Left lung (tissue), 4 donors: ENCODE measurements at regions not wholly inside any gene's neighbourhood (a gene's known extent, or its start where the extent isn't known, plus 50 kb on each side); places are given as distances from the start of the nearest gene placed in this dataset.
A peak's percentile ranks its signal among the peaks of the same experiment; 100 is the strongest.

ENCODE experiments used
- ATAC-seq: fragments of 200-7000 bp; cut with Tn5 transposase; one replicate; pipeline ENCODE4 v1.9.1; 2020; ENCODE audit warnings: moderate library complexity
- DNase-seq, 4 donors: peaks; one replicate each; pipeline ENCODE4 v3.0.0-alpha.2; 2013 to 2020
- H3K27ac ChIP-seq, 2 donors: fragments of 200-600 bp; sonication (generic) in 1 of 2; one replicate each; pipeline versions ENCODE4 v1.5.0 to v1.8.0; 2020 to 2021
- H3K27me3 ChIP-seq, 2 donors: fragments of 200-600 bp; sonication (generic) in 1 of 2; one replicate each; pipeline versions ENCODE4 v1.5.0 to v1.8.0; 2020 to 2021
- H3K36me3 ChIP-seq, 2 donors: fragments of 200-600 bp; sonication (generic) in 1 of 2; one replicate each; pipeline versions ENCODE4 v1.5.0 to v1.8.0; 2020 to 2021
- H3K4me1 ChIP-seq, 2 donors: fragments of 200-600 bp; one replicate each; pipeline ENCODE4 v1.8.0; 2021
- H3K4me3 ChIP-seq, 2 donors: fragments of 200-600 bp; sonication (generic) in 1 of 2; one replicate each; pipeline versions ENCODE4 v1.5.0 to v1.8.0; 2020 to 2021; ENCODE audit warnings: mild to moderate bottlenecking in 1 of 2
- H3K9me3 ChIP-seq, 2 donors: fragments of 200-600 bp; sonication (generic) in 1 of 2; one replicate each; pipeline versions ENCODE4 v1.5.0 to v1.8.0; 2020 to 2021
- intact Hi-C, 2 donors: fragments of 100-400 bp; cut with DNase I; formaldehyde crosslinking; loops; one replicate each; pipeline versions ENCODE4 v1.11.2 to v1.14.2; 2022
- TF ChIP-seq, protein P1 (sequence below), 2 donors: fragments of 200-600 bp; sonication (generic) in 1 of 2; IDR thresholded peaks; one replicate each; pipeline versions ENCODE4 v1.5.0 to v1.8.0; 2021; ENCODE audit warnings: antibody characterized with exemption in 2 of 2
- donor health status: DM: no; HTN: yes; CAD: no.
- donor health status: DM: no; HTN: no; CAD: no.

DNA sequence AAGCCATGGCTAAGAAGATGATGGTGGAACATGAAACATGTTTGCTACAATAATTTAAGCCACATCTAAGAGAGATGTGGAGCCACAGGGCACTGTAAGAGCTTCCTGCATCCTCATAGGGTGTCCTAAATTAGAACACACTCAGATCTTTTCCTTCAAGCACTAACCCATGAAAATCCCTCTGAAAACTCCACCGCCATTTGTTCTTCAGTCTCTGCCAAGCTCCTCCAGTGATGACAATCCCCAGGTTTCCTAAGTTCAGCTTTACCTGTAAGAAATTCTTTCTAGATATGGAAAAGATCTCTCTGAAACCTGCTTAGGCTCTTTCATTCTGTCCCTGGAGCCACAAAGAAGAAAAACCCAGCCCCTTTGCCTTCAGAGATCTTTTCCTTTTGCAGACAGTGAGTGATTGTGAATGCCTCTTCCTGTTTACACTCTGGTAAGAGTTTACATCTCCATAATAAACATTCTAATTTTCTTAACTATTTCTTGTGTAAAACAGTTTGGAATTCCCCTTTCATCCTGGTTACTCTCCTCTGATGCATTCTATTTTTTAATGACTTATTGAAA lies 907.2 kb downstream of the VRK1 start:
- Histone ChIP-seq H3K27me3 (no peaks in the 10 kb centered on the region), H3K4me1 (peaks cover 0 to 9% of the 10 kb centered on the region in 2 donors), H3K27ac (no peak overlapping the region), H3K9me3 (peaks cover 0 to 4% of the 10 kb centered on the region in 2 donors), H3K36me3 (no peaks in the 10 kb centered on the region), H3K4me3 (no peak overlapping the region)
- intact Hi-C loops: no loop called here
- TF ChIP-seq, protein P1, sequence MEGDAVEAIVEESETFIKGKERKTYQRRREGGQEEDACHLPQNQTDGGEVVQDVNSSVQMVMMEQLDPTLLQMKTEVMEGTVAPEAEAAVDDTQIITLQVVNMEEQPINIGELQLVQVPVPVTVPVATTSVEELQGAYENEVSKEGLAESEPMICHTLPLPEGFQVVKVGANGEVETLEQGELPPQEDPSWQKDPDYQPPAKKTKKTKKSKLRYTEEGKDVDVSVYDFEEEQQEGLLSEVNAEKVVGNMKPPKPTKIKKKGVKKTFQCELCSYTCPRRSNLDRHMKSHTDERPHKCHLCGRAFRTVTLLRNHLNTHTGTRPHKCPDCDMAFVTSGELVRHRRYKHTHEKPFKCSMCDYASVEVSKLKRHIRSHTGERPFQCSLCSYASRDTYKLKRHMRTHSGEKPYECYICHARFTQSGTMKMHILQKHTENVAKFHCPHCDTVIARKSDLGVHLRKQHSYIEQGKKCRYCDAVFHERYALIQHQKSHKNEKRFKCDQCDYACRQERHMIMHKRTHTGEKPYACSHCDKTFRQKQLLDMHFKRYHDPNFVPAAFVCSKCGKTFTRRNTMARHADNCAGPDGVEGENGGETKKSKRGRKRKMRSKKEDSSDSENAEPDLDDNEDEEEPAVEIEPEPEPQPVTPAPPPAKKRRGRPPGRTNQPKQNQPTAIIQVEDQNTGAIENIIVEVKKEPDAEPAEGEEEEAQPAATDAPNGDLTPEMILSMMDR (IDR thresholded peaks at IDR 0.05): no peak
- DNase-seq (no peak), ATAC-seq (no peak)

DNA sequence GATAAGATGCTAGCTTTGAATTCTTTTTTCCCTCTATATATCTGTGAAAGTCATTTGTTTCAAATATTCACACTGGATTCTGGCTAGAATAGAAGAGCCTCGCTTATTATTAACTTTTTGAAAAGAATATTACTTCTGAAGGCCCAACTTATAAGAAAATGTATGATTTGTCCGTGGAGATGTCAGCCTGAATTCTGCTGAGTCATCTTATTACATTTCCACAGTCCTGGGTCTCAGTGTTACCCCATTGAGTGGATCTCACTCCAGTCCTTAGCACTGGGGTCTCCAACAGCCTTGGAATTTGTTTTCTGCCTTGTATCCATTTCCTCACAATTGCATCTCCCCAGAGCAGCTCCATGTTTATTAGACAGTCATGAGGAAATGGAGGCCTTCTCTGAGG lies 907.9 kb downstream of the VRK1 start:
- Histone ChIP-seq H3K27ac (no peak overlapping the region), H3K4me1 (peaks cover 0 to 9% of the 10 kb centered on the region in 2 donors), H3K9me3 (no peaks in the 10 kb centered on the region), H3K4me3 (no peak overlapping the region), H3K36me3 (no peaks in the 10 kb centered on the region), H3K27me3 (no peaks in the 10 kb centered on the region)
- ATAC-seq (no peak), DNase-seq (no peak)
- TF ChIP-seq, protein P1 (IDR thresholded peaks at IDR 0.05): no peak
- intact Hi-C loops: no loop called here

DNA sequence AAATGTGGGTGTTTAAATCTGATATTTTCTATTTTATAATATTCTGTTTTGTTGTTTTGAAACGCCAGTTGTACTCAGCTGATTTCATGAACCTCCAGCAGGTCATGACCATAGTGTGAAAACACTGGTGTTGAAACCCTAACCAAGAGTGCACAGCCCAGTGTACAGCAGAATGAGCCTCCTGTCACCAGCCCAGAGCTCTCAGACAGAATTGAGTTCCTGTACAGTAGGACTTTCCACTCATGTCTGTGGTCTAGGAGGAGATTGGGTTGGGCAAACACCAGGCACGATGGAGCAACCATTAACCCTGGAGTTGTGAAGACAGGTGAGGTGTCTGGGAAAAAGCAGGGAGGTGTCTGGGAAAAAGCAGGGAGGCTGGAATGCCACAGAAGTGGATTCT lies 908.8 kb downstream of the VRK1 start:
- no peaks in the 10 kb centered on the region for H3K36me3 ChIP-seq
- H3K27me3 ChIP-seq: no peaks in the 10 kb centered on the region
- DNase-seq (no peak), ATAC-seq (no peak)
- intact Hi-C loops: no loop called here
- H3K4me3 ChIP-seq: no peak overlapping the region
- peaks cover 0 to 9% of the 10 kb centered on the region in 2 donors for H3K4me1 ChIP-seq
- H3K9me3 ChIP-seq: no peaks in the 10 kb centered on the region
- H3K27ac ChIP-seq: peak overlapping the region in 1 of 2 donors; percentile 43
- TF ChIP-seq, protein P1 (IDR thresholded peaks at IDR 0.05): no peak

DNA sequence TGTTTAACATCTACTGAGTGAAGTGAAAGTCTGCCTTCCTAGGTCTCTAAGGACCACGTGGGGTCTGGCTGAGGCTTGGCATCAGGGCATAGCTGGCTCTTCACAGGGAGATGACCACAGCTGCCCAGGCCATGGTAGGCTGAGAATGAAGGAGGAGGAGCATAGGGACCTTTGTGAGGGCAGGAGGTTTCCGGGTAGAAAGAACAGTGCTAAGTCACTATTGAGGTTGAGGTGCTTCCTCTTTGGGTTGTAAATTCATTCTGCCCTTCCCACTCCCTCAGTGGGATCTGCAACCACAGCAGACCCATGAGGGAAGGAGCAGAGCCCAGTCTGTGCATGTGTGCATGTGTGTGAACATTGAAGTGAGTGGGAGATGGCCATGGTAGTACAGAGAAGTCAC lies 909.6 kb downstream of the VRK1 start:
- Histone ChIP-seq H3K4me1 (peaks cover 0 to 9% of the 10 kb centered on the region in 2 donors), H3K27ac (no peak overlapping the region), H3K36me3 (no peaks in the 10 kb centered on the region), H3K27me3 (no peaks in the 10 kb centered on the region), H3K4me3 (no peak overlapping the region), H3K9me3 (no peaks in the 10 kb centered on the region)
- no peak for DNase-seq
- ATAC-seq: no peak
- TF ChIP-seq, protein P1 (IDR thresholded peaks at IDR 0.05): no peak
- intact Hi-C loops: no loop called here

DNA sequence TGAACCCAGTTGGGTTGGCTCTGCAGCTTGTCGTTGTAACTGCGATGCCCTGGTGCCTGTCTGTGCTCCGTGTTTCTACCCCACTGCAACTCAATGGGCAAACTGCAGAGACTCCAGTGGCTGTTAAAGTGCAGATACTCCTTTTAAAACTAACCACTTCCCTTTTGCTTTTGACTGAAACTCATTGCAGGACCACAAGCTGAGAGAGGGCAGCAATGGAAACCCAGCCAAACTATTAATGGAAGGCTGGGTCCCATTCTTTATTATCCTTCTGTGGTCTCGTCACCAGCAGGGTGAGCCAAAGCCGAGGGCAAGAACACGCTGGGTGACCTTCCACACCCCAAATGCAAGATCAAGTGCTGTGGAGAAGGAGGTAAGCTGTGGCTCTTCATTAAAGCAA lies 910.4 kb downstream of the VRK1 start:
- no peak overlapping the region for H3K27ac ChIP-seq
- no peaks in the 10 kb centered on the region for H3K27me3 ChIP-seq
- H3K4me3 ChIP-seq: no peak overlapping the region
- peak in 1 of 4 donors; percentile 4 for DNase-seq
- H3K36me3 ChIP-seq: no peaks in the 10 kb centered on the region
- peaks cover 0 to 9% of the 10 kb centered on the region in 2 donors for H3K4me1 ChIP-seq
- no peaks in the 10 kb centered on the region for H3K9me3 ChIP-seq
- TF ChIP-seq, protein P1 (IDR thresholded peaks at IDR 0.05): no peak
- intact Hi-C loops: no loop called here
- peak; percentile 38 for ATAC-seq
